Astrocyte (in vitro differentiated cells and primary cell): ENCODE measurements at regions not wholly inside any gene's neighbourhood (a gene's known extent, or its start where the extent isn't known, plus 50 kb on each side); places are given as distances from the start of the nearest gene placed in this dataset.

Source experiments
- DNase-seq: peaks from one replicate; pipeline ENCODE4 v3.0.0-alpha.2; 2010; ENCODE audit warnings: low read depth
- FAIRE-seq: peaks from 2 replicates; lab custom pipeline; 2011; peaks lifted over from hg19 to GRCh38; lab: Jason Lieb, UNC
- H2AFZ ChIP-seq: 2 replicates; pipeline ENCODE4 v1.6.0; 2012; ENCODE audit warnings: low read depth, low read length, inconsistent platforms
- H3K27ac ChIP-seq: 2 replicates; pipeline ENCODE4 v1.5.1; 2011; ENCODE audit warnings: low read depth, low read length, inconsistent platforms
- H3K27me3 ChIP-seq: 2 replicates; pipeline ENCODE4 v1.6.0; 2011; ENCODE audit warnings: low read length, inconsistent platforms; ENCODE audit not compliant: insufficient read depth
- H3K36me3 ChIP-seq: 2 replicates; pipeline ENCODE4 v1.5.1; 2011; ENCODE audit warnings: low read length, inconsistent platforms; ENCODE audit not compliant: insufficient read depth
- H3K4me1 ChIP-seq: 2 replicates; pipeline ENCODE4 v1.5.1; 2011; ENCODE audit warnings: low read length, inconsistent platforms; ENCODE audit not compliant: insufficient read depth
- H3K4me2 ChIP-seq: 2 replicates; pipeline ENCODE4 v1.6.0; 2012; ENCODE audit warnings: low read length, inconsistent platforms
- H3K4me3 ChIP-seq: 2 replicates; pipeline ENCODE4 v1.5.1; 2011; ENCODE audit warnings: low read depth, mild to moderate bottlenecking, low read length, inconsistent platforms; ENCODE audit not compliant: insufficient read depth
- H3K79me2 ChIP-seq: 2 replicates; pipeline ENCODE4 v1.6.0; 2012; ENCODE audit warnings: mild to moderate bottlenecking, low read length, inconsistent platforms; ENCODE audit not compliant: insufficient read depth
- H3K9ac ChIP-seq: 2 replicates; pipeline ENCODE4 v1.6.0; 2012; ENCODE audit warnings: mild to moderate bottlenecking, low read length, inconsistent platforms
- H3K9me3 ChIP-seq: 2 replicates; pipeline ENCODE4 v1.5.1; 2012; ENCODE audit warnings: low read depth, mild to moderate bottlenecking, low read length, inconsistent platforms; ENCODE audit not compliant: insufficient read depth
- H4K20me1 ChIP-seq: 2 replicates; pipeline ENCODE4 v1.6.0; 2012; ENCODE audit warnings: low read length, inconsistent platforms; ENCODE audit not compliant: insufficient read depth
- H3K27ac Mint-ChIP-seq: one replicate; pipeline ENCODE4 v1.8.0; 2021; ENCODE audit warnings: mild to moderate bottlenecking, mixed read lengths; ENCODE audit not compliant: unreplicated experiment
- H3K27me3 Mint-ChIP-seq: one replicate; pipeline ENCODE4 v1.8.0; 2021; ENCODE audit warnings: low read depth, mixed read lengths; ENCODE audit not compliant: unreplicated experiment
- H3K36me3 Mint-ChIP-seq: one replicate; pipeline ENCODE4 v1.8.0; 2021; ENCODE audit warnings: low read depth, mixed read lengths; ENCODE audit not compliant: unreplicated experiment
- H3K4me1 Mint-ChIP-seq: one replicate; pipeline ENCODE4 v1.8.0; 2021; ENCODE audit warnings: low read depth, mixed read lengths; ENCODE audit not compliant: unreplicated experiment
- H3K4me3 Mint-ChIP-seq: one replicate; pipeline ENCODE4 v1.8.0; 2021; ENCODE audit warnings: mild to moderate bottlenecking, moderate library complexity, mixed read lengths; ENCODE audit not compliant: unreplicated experiment
- H3K9me3 Mint-ChIP-seq: one replicate; pipeline ENCODE4 v1.8.0; 2021; ENCODE audit warnings: mild to moderate bottlenecking, mixed read lengths; ENCODE audit not compliant: unreplicated experiment
- EZH2 ChIP-seq: IDR thresholded peaks from 2 replicates; pipeline ENCODE4 v1.6.1; 2012; ENCODE audit warnings: mild to moderate bottlenecking, low read length, inconsistent platforms; ENCODE audit not compliant: insufficient read depth
- TF ChIP-seq, protein P1 (sequence below): IDR thresholded peaks from 2 replicates; pipeline ENCODE4 v1.5.1; 2011; ENCODE audit warnings: low read depth, mild to moderate bottlenecking, inconsistent platforms, low read length, moderate library complexity; ENCODE audit not compliant: insufficient read depth

DNA sequence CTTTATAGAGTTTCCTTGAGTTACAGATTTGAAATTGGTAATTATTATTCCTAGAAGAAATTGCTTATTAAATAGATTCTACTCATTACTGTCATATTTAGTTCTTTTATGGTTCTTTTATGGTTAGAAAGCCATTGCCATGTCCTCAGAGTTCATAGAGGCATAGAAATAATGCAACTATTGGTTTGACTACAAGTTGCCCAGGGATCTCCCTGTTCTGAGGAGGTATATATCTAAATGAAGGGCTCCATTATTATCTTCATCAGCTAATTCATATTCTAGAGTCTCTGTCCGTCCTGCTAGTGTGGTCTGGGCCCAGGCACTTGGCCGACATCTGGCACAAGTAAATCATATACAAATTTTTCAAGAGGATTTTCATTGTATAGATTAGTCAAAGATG is 535.7 kb downstream of the PPP4R3C start:
- Histone ChIP-seq H3K4me3 (no peak overlapping the region), H2AFZ (no peak overlapping the region), H3K27ac (no peak overlapping the region), H4K20me1 (no peaks in the 10 kb centered on the region), H3K79me2 (no peaks in the 10 kb centered on the region), H3K4me2 (no peak overlapping the region), H3K9ac (no peak overlapping the region), H3K27me3 (no peaks in the 10 kb centered on the region), H3K4me1 (peaks cover 2% of the 10 kb centered on the region), H3K36me3 (no peaks in the 10 kb centered on the region), H3K9me3 (no peaks in the 10 kb centered on the region)
- H3K36me3 Mint-ChIP-seq, result no peaks in the 10 kb centered on the region
- H3K27me3 Mint-ChIP-seq, result no peaks in the 10 kb centered on the region
- DNase-seq, result no peak
- TF ChIP-seq EZH2, result no peak
- TF ChIP-seq, protein P1, sequence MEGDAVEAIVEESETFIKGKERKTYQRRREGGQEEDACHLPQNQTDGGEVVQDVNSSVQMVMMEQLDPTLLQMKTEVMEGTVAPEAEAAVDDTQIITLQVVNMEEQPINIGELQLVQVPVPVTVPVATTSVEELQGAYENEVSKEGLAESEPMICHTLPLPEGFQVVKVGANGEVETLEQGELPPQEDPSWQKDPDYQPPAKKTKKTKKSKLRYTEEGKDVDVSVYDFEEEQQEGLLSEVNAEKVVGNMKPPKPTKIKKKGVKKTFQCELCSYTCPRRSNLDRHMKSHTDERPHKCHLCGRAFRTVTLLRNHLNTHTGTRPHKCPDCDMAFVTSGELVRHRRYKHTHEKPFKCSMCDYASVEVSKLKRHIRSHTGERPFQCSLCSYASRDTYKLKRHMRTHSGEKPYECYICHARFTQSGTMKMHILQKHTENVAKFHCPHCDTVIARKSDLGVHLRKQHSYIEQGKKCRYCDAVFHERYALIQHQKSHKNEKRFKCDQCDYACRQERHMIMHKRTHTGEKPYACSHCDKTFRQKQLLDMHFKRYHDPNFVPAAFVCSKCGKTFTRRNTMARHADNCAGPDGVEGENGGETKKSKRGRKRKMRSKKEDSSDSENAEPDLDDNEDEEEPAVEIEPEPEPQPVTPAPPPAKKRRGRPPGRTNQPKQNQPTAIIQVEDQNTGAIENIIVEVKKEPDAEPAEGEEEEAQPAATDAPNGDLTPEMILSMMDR, result no peak
- H3K9me3 Mint-ChIP-seq, result no peaks in the 10 kb centered on the region
- FAIRE-seq, result no peak
- H3K27ac Mint-ChIP-seq, result no peak overlapping the region
- H3K4me1 Mint-ChIP-seq, result no peaks in the 10 kb centered on the region
- no peak overlapping the region for H3K4me3 Mint-ChIP-seq

DNA sequence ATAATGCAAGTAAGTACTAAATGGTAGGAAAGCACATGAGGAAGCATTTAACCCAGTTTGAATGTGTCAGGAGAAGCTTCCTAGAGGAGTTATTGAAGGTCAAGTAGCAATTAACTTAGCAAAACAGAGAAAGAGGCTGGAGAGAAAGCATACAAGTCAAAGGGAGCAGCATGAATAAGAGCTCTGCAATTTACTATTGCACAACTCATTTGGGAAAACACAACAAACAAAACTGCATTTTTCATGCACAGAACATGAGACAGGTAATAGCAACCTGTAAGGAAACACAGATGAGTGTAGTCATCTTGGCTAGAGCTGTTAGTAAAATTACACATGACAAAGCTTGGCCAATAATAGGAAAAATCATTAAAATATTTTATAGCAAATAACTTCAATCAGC is 538.1 kb downstream of the PPP4R3C start:
- H3K36me3 ChIP-seq, result no peaks in the 10 kb centered on the region
- peak; percentile 66 for FAIRE-seq
- H3K79me2 ChIP-seq, result no peaks in the 10 kb centered on the region
- H2AFZ ChIP-seq, result no peak overlapping the region
- no peak for DNase-seq
- no peak for TF ChIP-seq EZH2
- TF ChIP-seq, protein P1, result no peak
- no peak overlapping the region for H3K27ac Mint-ChIP-seq
- no peaks in the 10 kb centered on the region for H3K9me3 Mint-ChIP-seq
- no peaks in the 10 kb centered on the region for H3K9me3 ChIP-seq
- no peaks in the 10 kb centered on the region for H4K20me1 ChIP-seq
- no peaks in the 10 kb centered on the region for H3K27me3 Mint-ChIP-seq
- no peak overlapping the region for H3K9ac ChIP-seq
- H3K4me3 Mint-ChIP-seq, result no peak overlapping the region
- peaks cover 3% of the 10 kb centered on the region for H3K4me1 ChIP-seq
- H3K4me3 ChIP-seq, result no peak overlapping the region
- no peaks in the 10 kb centered on the region for H3K27me3 ChIP-seq
- no peak overlapping the region for H3K4me2 ChIP-seq
- H3K4me1 Mint-ChIP-seq, result no peaks in the 10 kb centered on the region
- H3K36me3 Mint-ChIP-seq, result no peaks in the 10 kb centered on the region
- H3K27ac ChIP-seq, result no peak overlapping the region

DNA sequence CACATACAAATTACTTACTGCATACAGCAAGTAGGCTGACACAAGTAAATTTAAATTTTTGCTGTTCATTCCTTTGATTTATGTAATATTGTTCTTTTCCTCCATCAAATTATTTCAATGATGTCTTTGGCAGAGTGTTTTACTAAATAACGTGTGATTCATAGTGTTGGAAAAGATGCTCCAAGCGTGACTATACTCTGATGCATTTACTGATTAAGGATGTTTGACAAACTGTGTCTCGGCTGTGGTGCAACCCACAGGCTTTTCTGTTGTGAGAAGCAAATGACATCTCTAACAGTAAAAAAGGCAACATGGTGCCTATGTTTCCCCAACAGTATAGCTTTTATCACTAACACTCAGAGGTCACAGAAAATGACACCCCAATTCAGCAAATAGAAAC is 540.9 kb downstream of the PPP4R3C start:
- Histone ChIP-seq H3K4me1 (peaks cover 3% of the 10 kb centered on the region), H4K20me1 (no peaks in the 10 kb centered on the region), H2AFZ (peak overlapping the region; percentile 6), H3K27me3 (no peaks in the 10 kb centered on the region), H3K4me2 (peak overlapping the region; percentile 44), H3K36me3 (no peaks in the 10 kb centered on the region), H3K4me3 (no peak overlapping the region), H3K9ac (no peak overlapping the region), H3K79me2 (no peaks in the 10 kb centered on the region), H3K9me3 (no peaks in the 10 kb centered on the region), H3K27ac (peak overlapping the region; percentile 45)
- H3K27ac Mint-ChIP-seq, result no peak overlapping the region
- H3K4me1 Mint-ChIP-seq, result no peaks in the 10 kb centered on the region
- TF ChIP-seq, protein P1, result no peak
- TF ChIP-seq EZH2, result no peak
- FAIRE-seq, result peak; percentile 83
- H3K36me3 Mint-ChIP-seq, result no peaks in the 10 kb centered on the region
- DNase-seq, result peak; percentile 14
- H3K4me3 Mint-ChIP-seq, result no peak overlapping the region
- no peaks in the 10 kb centered on the region for H3K9me3 Mint-ChIP-seq
- H3K27me3 Mint-ChIP-seq, result no peaks in the 10 kb centered on the region
